Esophagus squamous epithelium (tissue), 4 donors: ENCODE measurements at regions not wholly inside any gene's neighbourhood (a gene's known extent, or its start where the extent isn't known, plus 50 kb on each side); places are given as distances from the start of the nearest gene placed in this dataset.

Source experiments
- CTCF ChIP-seq, 6 experiments: fragments of 450-650 bp in 4 of 6; fragments of 200-600 bp in 2 of 6; sonication (generic) in 2 of 6; IDR thresholded peaks; one replicate each; pipeline ENCODE4 v1.5.1; 2016 to 2019; ENCODE audit warnings: antibody characterized with exemption in 6 of 6, mild to moderate bottlenecking in 4 of 6, moderate library complexity in 4 of 6
- POLR2A ChIP-seq, 4 donors: fragments of 450-650 bp; IDR thresholded peaks; one replicate each; pipeline ENCODE4 v1.6.1; 2017; ENCODE audit warnings: antibody characterized with exemption in 4 of 4, mild to moderate bottlenecking in 4 of 4, moderate library complexity in 3 of 4

- TF ChIP-seq CTCF (IDR thresholded peaks at IDR 0.05) (no peak), POLR2A (IDR thresholded peaks at IDR 0.05) (no peak)
Measured at GRCh38 chr1:103900005-103900404, 150.3 kb downstream of the AMY1C start.
